Liver (tissue), 8 donors: ENCODE measurements at regions not wholly inside any gene's neighbourhood (a gene's known extent, or its start where the extent isn't known, plus 50 kb on each side); places are given as distances from the start of the nearest gene placed in this dataset.

Source experiments
- DNase-seq: peaks from one replicate; pipeline ENCODE4 v3.0.0-alpha.2; 2017; ENCODE audit warnings: low spot score
- H3K27ac ChIP-seq, 2 donors: one replicate each; pipeline ENCODE4 v1.7.0; 2013; ENCODE audit warnings: inconsistent platforms in 2 of 2, low read length in 2 of 2, control low read depth in 1 of 2, low read depth in 1 of 2, mild to moderate bottlenecking in 1 of 2
- H3K27me3 ChIP-seq, 4 donors: one replicate each; pipeline versions ENCODE4 v1.6.1 to v1.7.0; 2013; ENCODE audit warnings: low read length in 3 of 4, inconsistent platforms in 1 of 4, mild to moderate bottlenecking in 1 of 4, moderate library complexity in 1 of 4; ENCODE audit not compliant: control insufficient read depth in 4 of 4, insufficient read depth in 4 of 4
- H3K36me3 ChIP-seq, 4 donors: one replicate each; pipeline versions ENCODE4 v1.6.1 to v1.7.0; 2013; ENCODE audit warnings: low read length in 3 of 4, mild to moderate bottlenecking in 3 of 4, low read depth in 1 of 4, moderate library complexity in 1 of 4; ENCODE audit not compliant: control insufficient read depth in 4 of 4, insufficient read depth in 3 of 4
- H3K4me1 ChIP-seq, 4 donors: one replicate each; pipeline versions ENCODE4 v1.6.1 to v1.7.0; 2013; ENCODE audit warnings: low read length in 3 of 4, mild to moderate bottlenecking in 3 of 4, moderate library complexity in 1 of 4; ENCODE audit not compliant: control insufficient read depth in 4 of 4, insufficient read depth in 4 of 4
- H3K4me3 ChIP-seq, 3 donors: one replicate each; pipeline versions ENCODE4 v1.6.1 to v1.7.0; 2013; ENCODE audit warnings: low read length in 3 of 3, control low read depth in 1 of 3, low read depth in 1 of 3, mild to moderate bottlenecking in 1 of 3
- H3K9ac ChIP-seq, 2 donors: one replicate each; pipeline ENCODE4 v1.7.0; 2013; ENCODE audit warnings: low read length in 2 of 2, mild to moderate bottlenecking in 2 of 2, moderate library complexity in 2 of 2, control low read depth in 1 of 2, low read depth in 1 of 2
- H3K9me3 ChIP-seq, 4 donors: one replicate each; pipeline versions ENCODE4 v1.6.1 to v1.7.0; 2013; ENCODE audit warnings: low read length in 3 of 4; ENCODE audit not compliant: control insufficient read depth in 4 of 4
- EGR1 ChIP-seq, 2 donors: IDR thresholded peaks; 2 replicates each; pipeline ENCODE4 v1.6.1; 2016 to 2018; ENCODE audit warnings: antibody characterized with exemption in 2 of 2, low read depth in 2 of 2
- FOXA1 ChIP-seq: IDR thresholded peaks from 2 replicates; pipeline ENCODE4 v1.6.1; 2016; ENCODE audit warnings: antibody characterized with exemption
- FOXA2 ChIP-seq: IDR thresholded peaks from 2 replicates; pipeline ENCODE4 v1.6.1; 2016; ENCODE audit warnings: antibody characterized with exemption
- GABPA ChIP-seq, 2 donors: IDR thresholded peaks in 1 of 2; conservative IDR thresholded peaks in 1 of 2; 2 replicates each; pipeline ENCODE4 v1.6.1; 2016; ENCODE audit warnings: antibody characterized with exemption in 2 of 2, mild to moderate bottlenecking in 1 of 2, moderate library complexity in 1 of 2
- HNF4A ChIP-seq, 2 donors: conservative IDR thresholded peaks; 2 replicates each; pipeline ENCODE4 v1.6.1; 2016; ENCODE audit warnings: antibody characterized with exemption in 2 of 2, mild to moderate bottlenecking in 2 of 2
- HNF4G ChIP-seq: IDR thresholded peaks from 2 replicates; pipeline ENCODE4 v1.6.1; 2016; ENCODE audit warnings: antibody characterized with exemption
- JUND ChIP-seq, 2 donors: IDR thresholded peaks; 2 replicates each; pipeline ENCODE4 v1.6.1; 2016; ENCODE audit warnings: antibody characterized with exemption in 2 of 2
- MAX ChIP-seq: IDR thresholded peaks from 2 replicates; pipeline ENCODE4 v1.6.1; 2016; ENCODE audit warnings: antibody characterized with exemption
- NR2F2 ChIP-seq: IDR thresholded peaks from 2 replicates; pipeline ENCODE4 v1.6.1; 2016; ENCODE audit warnings: antibody characterized with exemption
- RAD21 ChIP-seq, 2 donors: IDR thresholded peaks; 2 replicates each; pipeline ENCODE4 v1.6.1; 2016; ENCODE audit warnings: antibody characterized with exemption in 2 of 2, mild to moderate bottlenecking in 2 of 2
- REST ChIP-seq: IDR thresholded peaks from 2 replicates; pipeline ENCODE4 v1.6.1; 2016; ENCODE audit warnings: antibody characterized with exemption, mild to moderate bottlenecking
- RXRA ChIP-seq, 2 donors: IDR thresholded peaks; 2 replicates each; pipeline ENCODE4 v1.6.1; 2017 to 2018; ENCODE audit warnings: antibody characterized with exemption in 2 of 2, mild to moderate bottlenecking in 1 of 2
- SP1 ChIP-seq: IDR thresholded peaks from 2 replicates; pipeline ENCODE4 v1.6.1; 2018; ENCODE audit warnings: antibody characterized with exemption, mild to moderate bottlenecking
- TAF1 ChIP-seq: conservative IDR thresholded peaks from 2 replicates; pipeline ENCODE4 v1.6.1; 2016; ENCODE audit warnings: antibody characterized with exemption, mild to moderate bottlenecking
- YY1 ChIP-seq: IDR thresholded peaks from 2 replicates; pipeline ENCODE4 v1.6.1; 2016; ENCODE audit warnings: antibody characterized with exemption, mild to moderate bottlenecking
- ZBTB33 ChIP-seq: IDR thresholded peaks from 2 replicates; pipeline ENCODE4 v1.6.1; 2016; ENCODE audit warnings: antibody characterized with exemption
- WGBS: extraction: QIAGEN DNeasy Blood & Tissue Kit; methylation state at CpG from one replicate; pipeline ENCODE4 v1.1.7; 2013; 5-methylcytosine and 5-hydroxymethylcytosine counted together
- TF ChIP-seq, protein P1 (sequence below): fragments of 150-350 bp; IDR thresholded peaks from 2 replicates; pipeline ENCODE4 v1.5.1; 2017; ENCODE audit warnings: improper control_type of control experiment, low read depth, low read length; ENCODE audit not compliant: missing input control
- TF ChIP-seq, protein P2 (sequence below): IDR thresholded peaks from 2 replicates; pipeline ENCODE4 v1.6.1; 2016; ENCODE audit warnings: antibody characterized with exemption
- donor health status: healthy.
- donor health status: healthy.
- donor health status: healthy.
- donor health status: healthy.
- donor health status: healthy.

DNA sequence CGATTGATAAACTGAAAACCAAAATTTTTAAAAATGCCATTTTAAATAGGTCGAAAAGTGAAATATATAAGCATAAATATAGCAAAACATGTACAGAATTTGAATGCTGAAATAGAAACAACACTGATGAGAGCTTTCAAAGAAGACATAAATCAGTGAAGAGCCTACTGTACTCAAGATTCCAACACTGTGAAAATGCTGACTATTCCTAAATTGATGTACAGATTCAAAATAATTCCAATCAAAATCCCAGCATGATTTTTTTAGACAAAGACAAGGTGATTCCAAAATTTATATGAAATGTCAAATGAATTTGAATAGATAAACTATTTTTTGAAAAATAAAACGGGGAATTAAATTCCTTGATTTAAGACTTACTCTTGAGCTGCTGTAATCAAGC is 1010.4 kb downstream of the TBC1D22A start:
- Histone ChIP-seq H3K4me3 (no peak overlapping the region), H3K9me3 (no peaks in the 10 kb centered on the region), H3K4me1 (no peaks in the 10 kb centered on the region), H3K9ac (no peak overlapping the region), H3K36me3 (no peaks in the 10 kb centered on the region), H3K27me3 (peaks cover 0 to 6% (median 0%) of the 10 kb centered on the region in 4 donors), H3K27ac (no peak overlapping the region)
- TF ChIP-seq FOXA2 (no peak), NR2F2 (no peak), JUND (IDR thresholded peaks at IDR 0.05) (no peak), GABPA (IDR thresholded peaks at IDR 0.05 in 1 of 2, conservative IDR thresholded peaks at IDR 0.05 in 1 of 2) (no peak), RXRA (IDR thresholded peaks at IDR 0.05) (no peak), EGR1 (IDR thresholded peaks at IDR 0.05; ENCODE audit: low read depth in 2 of 2) (no peak), REST (no peak), HNF4A (conservative IDR thresholded peaks at IDR 0.05) (no peak), HNF4G (no peak), FOXA1 (no peak), YY1 (no peak), TAF1 (no peak)
- TF ChIP-seq, protein P1, sequence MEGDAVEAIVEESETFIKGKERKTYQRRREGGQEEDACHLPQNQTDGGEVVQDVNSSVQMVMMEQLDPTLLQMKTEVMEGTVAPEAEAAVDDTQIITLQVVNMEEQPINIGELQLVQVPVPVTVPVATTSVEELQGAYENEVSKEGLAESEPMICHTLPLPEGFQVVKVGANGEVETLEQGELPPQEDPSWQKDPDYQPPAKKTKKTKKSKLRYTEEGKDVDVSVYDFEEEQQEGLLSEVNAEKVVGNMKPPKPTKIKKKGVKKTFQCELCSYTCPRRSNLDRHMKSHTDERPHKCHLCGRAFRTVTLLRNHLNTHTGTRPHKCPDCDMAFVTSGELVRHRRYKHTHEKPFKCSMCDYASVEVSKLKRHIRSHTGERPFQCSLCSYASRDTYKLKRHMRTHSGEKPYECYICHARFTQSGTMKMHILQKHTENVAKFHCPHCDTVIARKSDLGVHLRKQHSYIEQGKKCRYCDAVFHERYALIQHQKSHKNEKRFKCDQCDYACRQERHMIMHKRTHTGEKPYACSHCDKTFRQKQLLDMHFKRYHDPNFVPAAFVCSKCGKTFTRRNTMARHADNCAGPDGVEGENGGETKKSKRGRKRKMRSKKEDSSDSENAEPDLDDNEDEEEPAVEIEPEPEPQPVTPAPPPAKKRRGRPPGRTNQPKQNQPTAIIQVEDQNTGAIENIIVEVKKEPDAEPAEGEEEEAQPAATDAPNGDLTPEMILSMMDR, result no peak
- TF ChIP-seq, protein P2, sequence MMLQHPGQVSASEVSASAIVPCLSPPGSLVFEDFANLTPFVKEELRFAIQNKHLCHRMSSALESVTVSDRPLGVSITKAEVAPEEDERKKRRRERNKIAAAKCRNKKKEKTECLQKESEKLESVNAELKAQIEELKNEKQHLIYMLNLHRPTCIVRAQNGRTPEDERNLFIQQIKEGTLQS, result no peak
- 66% methylated on average over 3 of the region's 3 CpGs for WGBS
- no peak for DNase-seq

DNA sequence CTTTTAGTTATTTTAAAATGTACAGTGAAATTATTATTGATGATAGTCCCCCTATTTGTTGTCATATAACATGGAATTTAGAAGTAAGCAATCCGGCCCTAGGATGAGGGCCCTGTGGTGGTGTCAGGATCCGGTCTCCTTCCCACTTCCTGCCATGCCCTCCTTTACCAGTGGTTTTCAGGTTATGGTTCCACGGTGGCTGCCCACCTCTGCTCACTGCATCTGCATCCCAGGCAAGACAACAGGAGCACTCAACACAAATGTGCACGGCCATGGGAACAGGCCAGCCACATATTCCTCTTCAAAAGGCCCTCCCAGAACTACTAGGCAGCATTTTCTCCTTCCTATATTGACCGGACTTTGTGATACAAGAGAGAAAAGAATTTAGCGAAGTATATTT is 1007.2 kb downstream of the TBC1D22A start:
- no peak overlapping the region for H3K9ac ChIP-seq
- no peak overlapping the region for H3K4me3 ChIP-seq
- WGBS, result 82% methylated on average over 6 of the region's 6 CpGs
- no peaks in the 10 kb centered on the region for H3K9me3 ChIP-seq
- no peaks in the 10 kb centered on the region for H3K4me1 ChIP-seq
- H3K27me3 ChIP-seq, result peaks cover 0 to 8% (median under 1%) of the 10 kb centered on the region in 4 donors
- no peak for DNase-seq
- H3K27ac ChIP-seq, result no peak overlapping the region
- H3K36me3 ChIP-seq, result no peaks in the 10 kb centered on the region
- TF ChIP-seq HNF4G (no peak), NR2F2 (no peak), FOXA1 (no peak), YY1 (no peak), TAF1 (no peak), FOXA2 (no peak), ZBTB33 (no peak), JUND (IDR thresholded peaks at IDR 0.05) (no peak), HNF4A (conservative IDR thresholded peaks at IDR 0.05) (no peak), RXRA (IDR thresholded peaks at IDR 0.05) (no peak), SP1 (no peak), GABPA (IDR thresholded peaks at IDR 0.05 in 1 of 2, conservative IDR thresholded peaks at IDR 0.05 in 1 of 2) (no peak), MAX (no peak), REST (no peak), RAD21 (IDR thresholded peaks at IDR 0.05) (no peak), EGR1 (IDR thresholded peaks at IDR 0.05; ENCODE audit: low read depth in 2 of 2) (no peak)
- TF ChIP-seq, protein P2, result no peak
